GM03348 (cell line): ENCODE measurements at regions not wholly inside any gene's neighbourhood (a gene's known extent, or its start where the extent isn't known, plus 50 kb on each side); places are given as distances from the start of the nearest gene placed in this dataset.
"Not testable (repeated sequence)": the region's sequence is repeated elsewhere in the genome, so short reads cannot be mapped to it uniquely, and the experiment has no call there.

ENCODE experiments used
- DNase-seq: peaks from one replicate; pipeline ENCODE4 v3.0.0; 2012; ENCODE audit warnings: low spot score

- no peak for DNase-seq
Observed at GRCh38 chr12:79991586-79991985, 56.7 kb upstream of the PPP1R12A start.

- not testable (repeated sequence) for DNase-seq
Observed at GRCh38 chr12:79990509-79991338, 55.8 kb upstream of the PPP1R12A start.

GRCh38 chr12:79988368-79988767 is 53.5 kb upstream of the PPP1R12A start:
- peak; percentile 45 for DNase-seq

GRCh38 chr12:79987731-79988130 is 52.8 kb upstream of the PPP1R12A start:
- no peak for DNase-seq
